ENCODE measurements at regions not wholly inside any gene's neighbourhood (a gene's known extent, or its start where the extent isn't known, plus 50 kb on each side); places are given as distances from the start of the nearest gene placed in this dataset.

DNA sequence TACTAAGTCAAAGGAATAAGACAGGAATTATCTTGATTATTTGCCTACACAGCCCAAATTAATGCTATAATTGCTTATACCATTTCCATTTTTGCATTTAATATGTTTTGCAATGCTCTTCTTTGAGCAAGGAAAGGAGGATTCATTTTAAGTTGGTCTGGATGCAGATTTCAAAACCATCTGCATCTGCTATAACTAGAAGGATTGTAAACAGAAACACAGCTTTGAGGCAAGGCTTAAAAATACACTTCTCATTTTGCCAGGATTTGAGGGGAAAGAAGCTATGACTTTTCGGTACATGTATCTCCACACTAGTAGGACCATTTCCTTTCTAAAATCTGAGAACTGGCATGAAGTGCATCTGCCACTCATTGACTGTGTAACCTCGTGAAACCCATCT lies 95.9 kb upstream of the MTNR1B start:
- DNase-seq (ENCODE audit: low spot score) = no peak

DNA sequence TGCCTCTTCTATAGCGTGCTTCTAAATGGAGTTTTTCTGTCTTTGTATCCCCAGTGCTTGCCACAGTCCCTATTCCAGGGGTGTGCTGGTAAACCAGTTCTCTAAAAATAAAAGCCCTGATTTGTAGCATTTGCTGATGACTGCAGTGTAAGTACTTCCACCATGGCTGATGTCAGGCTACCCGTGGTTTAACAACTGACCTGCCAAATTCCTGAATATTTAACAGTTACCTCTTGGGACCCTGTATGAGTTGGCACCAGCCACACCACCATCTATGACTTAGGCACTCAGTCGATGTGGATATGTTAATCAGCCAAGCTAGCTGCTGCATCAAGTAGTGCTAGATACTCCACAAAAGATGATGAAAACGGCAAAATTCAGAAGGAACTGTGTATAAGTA lies 94.0 kb upstream of the MTNR1B start:
- DNase-seq (ENCODE audit: low spot score) = no peak

DNA sequence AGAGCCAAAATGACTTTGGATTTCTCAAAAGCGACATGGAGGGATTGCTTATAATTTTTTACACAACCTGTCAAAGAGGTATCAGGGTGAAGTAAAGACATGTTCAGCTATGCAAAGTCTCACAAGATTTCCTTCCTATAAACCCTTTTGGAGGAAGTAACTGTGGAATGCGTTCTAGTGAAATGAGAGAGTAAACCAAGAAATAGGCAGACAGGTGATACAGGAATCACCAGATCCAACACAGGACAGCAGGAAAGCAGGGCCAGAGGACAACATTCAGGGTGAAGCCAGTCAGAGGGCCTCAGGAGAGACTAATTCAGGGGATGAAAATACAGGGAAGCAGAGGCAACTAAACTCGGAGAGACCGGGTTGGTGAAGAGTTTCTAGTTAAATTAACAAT lies 90.4 kb upstream of the MTNR1B start:
- DNase-seq (ENCODE audit: low spot score) = no peak

DNA sequence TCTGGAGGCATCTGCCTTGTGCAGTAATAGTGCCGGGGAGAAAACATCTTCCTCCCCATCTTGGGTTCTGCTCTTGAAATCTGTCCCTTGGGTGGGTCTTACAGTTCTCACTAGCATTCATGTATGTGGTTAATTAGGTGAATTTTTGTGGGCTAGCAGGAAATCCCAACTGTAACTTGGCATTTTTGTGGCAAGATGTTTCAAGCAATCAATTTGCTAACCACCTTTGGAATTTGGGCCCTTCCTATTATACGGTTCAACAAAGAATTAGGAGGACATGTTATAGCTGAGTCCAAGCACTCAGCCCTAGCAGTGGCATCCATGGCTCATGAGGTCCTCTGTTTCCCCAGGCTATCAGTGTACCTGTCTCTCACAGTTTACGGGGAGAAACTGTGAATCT lies 89.1 kb upstream of the MTNR1B start:
- DNase-seq (ENCODE audit: low spot score) = no peak

DNA sequence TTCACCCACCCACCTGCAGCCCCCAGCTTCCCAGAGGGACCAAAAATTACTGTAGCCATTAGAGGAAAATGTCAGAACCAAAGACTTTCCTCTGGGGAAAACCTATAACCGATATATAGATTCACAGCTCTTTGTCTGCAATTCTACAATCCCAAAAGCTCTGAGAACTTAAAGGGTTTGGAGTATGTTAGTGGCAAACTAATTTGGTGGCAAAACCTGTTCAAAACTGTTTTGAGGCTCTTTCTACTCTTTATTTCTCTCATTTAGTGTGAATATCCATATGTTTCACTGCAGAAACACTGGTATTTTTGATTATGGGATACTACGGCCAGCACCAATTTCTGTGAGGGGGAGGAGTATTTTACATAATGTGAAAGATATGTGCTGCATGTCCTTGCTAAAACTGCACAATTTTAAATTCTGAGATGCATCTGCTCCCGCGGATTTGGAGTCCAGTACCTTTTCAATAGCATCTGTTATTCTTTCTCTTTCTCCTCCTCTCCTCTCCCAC lies 87.5 kb upstream of the MTNR1B start:
- DNase-seq (ENCODE audit: low spot score) = no peak

DNA sequence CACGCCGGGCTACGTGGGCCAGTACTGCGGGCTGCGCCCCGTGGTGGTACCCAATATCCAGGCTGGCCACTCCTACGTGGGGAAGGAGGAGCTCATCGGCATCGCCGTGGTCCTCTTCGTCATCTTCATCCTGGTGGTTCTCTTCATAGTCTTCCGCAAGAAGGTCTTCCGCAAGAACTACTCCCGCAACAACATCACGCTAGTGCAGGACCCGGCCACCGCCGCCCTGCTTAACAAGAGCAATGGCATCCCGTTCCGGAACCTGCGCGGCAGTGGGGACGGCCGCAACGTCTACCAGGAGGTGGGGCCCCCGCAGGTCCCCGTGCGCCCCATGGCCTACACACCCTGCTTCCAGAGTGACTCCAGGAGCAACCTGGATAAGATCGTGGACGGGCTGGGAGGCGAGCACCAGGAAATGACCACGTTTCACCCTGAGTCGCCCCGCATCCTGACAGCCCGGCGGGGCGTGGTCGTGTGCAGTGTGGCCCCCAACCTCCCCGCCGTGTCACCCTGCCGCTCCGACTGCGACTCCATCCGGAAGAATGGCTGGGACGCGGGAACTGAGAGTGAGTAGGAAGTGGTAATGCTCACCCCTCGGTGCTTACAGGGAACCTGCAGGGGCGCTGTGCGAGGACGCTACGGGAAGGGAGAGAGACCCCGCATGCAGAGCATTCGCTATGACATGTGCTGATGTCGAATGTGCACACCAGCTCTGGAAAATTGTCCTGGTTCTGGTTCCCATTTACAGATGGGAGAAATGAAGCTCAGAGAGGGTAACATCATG lies 86.4 kb upstream of the MTNR1B start:
- no peak for DNase-seq (ENCODE audit: low spot score)

DNA sequence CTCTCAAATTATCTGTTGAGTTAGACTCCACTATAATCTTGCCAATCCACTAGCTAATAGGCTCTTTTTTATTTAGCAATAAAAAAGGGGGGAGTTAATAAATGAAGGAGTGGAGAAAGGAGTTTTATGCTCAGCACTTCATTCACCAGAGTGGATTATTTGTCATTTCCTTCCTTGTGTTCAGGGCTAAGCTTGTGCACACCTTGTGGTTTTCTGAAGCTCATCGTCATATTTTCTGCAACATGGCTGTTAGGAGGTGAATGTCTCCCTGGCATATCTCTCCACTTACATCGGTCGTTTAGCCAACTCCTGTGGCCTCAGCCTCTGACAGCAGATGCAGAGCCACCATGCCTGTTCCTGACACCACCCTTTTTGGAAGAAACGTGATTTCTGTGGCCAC lies 83.9 kb upstream of the MTNR1B start:
- DNase-seq (ENCODE audit: low spot score) = no peak

DNA sequence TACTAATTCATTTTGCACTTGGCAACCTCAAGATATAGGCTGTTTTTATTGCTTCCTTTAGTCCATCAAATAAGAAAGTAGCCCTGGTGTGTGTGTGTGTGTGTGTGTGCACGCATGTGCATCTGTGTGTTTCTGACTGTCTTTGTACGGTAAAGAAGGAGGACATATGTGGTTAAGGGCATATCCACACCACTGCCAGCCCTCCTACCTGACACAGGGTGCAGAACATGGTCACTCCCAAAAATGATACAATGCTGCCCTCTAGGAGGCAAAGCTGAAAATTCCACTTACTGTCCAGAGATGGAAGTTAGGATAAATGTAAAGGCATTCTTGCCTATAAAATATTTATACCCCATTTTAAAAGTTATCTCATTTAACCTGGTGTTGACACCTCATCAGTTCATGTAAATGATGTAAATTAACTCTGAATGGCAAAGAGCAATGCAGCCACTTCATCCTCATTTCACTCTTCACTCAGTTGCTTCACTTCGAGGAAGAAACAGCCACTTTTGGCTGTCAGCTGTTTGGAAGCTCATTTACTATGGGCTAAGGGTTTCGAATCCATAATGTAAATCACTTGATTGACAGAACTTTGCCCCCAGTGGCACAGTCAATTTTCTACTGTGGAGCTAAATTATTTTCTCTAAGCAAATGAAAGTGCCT lies 83.1 kb upstream of the MTNR1B start:
- DNase-seq (ENCODE audit: low spot score) = peak; percentile 74

DNA sequence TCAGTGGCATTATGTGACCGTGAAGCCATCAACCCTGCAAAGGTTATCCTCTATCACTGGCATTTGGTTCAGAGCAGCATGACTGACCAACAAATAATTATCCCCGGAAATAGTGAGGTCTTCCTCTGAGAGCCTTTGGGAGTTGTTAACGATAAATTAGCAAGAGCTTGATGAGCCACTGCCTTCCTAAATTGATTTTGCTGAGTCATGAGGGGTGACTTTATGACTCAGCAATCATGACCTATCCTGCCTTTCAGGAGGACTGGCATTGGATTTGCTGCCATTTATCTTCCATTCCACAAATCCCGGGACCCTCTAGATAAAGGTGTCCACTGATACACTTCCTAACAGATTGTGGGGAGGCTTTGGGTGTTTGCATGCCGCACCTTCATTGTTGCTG lies 80.8 kb upstream of the MTNR1B start:
- DNase-seq (ENCODE audit: low spot score) = no peak

DNA sequence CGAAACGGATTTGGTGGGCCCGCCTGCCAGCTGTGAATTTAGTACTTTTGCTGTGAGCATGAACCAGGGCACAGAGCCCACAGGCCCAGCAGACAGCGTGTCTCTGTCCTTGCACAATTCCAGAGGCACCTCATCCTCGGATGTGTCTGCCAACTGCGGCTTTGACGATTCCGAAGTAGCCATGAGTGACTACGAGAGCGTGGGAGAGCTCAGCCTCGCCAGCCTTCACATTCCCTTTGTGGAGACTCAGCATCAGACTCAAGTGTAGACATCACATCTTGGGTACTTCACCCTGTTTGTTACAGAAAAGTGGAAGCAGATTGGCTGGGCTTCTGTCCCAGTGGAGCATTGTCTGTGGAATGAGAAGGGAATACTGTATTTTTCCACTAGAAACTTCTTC lies 78.6 kb upstream of the MTNR1B start:
- no peak for DNase-seq (ENCODE audit: low spot score)

DNA sequence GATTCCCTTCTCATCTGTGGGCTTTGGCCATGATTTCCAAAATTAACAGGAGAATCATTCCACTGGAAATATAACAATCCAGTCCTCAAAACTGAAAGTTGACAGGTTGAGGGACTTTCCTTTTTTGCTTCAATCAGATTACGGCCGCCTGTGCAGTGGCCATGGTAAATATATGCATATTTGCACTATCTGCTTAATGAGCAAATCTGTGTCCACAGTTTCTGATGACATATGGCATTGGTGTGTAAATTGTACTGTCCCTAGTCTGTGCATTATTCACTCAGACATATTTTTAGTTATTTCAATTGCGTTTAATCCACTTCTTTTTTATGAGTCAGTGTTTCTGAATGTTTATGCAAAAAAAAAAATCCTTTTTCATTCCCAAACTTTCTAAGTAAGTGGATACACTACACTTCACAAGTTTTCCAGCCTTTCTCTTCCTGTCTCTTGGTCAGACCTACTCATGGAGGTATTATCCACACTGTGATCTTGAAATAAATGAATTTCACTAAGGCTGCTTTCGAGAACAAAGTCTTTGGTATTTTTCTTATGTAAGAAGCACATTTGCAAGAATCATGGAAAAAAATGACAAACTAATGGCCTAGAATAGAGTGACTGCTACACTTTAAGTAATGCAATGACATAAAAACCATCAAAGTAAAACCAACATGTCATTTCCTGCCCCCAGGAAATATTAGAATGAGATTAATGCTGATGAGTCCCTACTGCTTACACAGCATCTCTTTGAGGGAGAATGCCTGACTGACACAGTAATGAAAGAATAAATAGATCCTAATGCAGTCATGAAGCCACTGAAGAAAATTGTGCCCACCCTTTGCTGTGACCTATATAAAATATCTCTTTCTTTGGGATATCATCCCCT lies 76.4 kb upstream of the MTNR1B start:
- no peak for DNase-seq (ENCODE audit: low spot score)

DNA sequence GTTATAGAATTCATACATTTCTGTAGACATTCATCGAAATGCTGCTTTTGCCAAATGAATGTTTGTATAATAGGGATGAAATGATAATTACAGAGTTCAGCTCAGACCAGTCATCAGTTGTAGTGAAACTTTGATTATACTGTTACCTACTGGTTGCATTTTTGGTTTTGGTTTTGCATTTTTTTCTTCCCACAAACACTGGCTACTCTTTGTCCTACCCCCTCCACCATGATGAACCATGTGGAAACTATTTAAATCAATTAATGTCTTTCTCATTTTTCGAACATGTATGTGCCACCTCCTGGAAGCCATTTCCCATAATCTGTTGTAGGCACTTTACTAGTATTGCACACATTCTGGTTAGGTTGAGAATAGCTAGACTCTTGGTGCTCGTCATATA lies 75.3 kb upstream of the MTNR1B start:
- no peak for DNase-seq (ENCODE audit: low spot score)

DNA sequence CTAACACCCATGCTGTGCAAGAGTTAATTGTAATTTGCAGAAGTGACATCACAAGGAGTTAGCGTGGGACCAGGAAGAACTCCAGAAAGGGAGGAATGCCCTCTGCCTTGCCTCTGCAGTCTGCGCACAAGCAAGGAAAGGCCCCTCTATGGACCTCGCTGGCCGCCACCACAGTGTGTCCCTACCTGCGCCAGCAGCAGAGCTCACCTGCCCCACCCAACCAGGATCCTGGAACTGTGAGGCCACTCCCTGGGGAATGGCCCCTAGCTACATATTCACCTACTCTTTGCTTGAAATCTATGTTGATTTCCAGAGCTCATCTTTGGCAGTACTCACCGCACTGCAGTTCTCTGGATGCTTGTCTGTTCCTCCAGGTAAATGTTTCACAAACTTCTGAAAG lies 72.0 kb upstream of the MTNR1B start:
- DNase-seq (ENCODE audit: low spot score) = no peak

DNA sequence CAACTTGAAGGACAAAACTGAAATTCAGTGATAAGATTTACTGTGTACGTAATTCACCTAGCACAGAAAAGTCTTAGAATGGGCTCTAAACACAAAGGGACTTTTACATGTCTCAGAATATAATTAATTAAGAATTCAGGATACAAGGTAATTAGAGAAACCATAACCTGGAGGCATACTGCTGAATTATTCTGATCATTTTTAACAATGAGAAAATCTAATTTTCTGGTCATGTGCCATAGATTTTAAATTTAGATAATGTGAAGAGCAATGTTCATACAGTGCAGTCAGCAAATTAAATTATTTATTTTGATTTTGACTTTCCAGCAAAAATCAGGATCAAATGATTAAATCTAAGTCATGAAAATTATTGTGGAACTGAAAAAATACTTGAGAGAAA lies 67.0 kb upstream of the MTNR1B start:
- DNase-seq (ENCODE audit: low spot score) = no peak

DNA sequence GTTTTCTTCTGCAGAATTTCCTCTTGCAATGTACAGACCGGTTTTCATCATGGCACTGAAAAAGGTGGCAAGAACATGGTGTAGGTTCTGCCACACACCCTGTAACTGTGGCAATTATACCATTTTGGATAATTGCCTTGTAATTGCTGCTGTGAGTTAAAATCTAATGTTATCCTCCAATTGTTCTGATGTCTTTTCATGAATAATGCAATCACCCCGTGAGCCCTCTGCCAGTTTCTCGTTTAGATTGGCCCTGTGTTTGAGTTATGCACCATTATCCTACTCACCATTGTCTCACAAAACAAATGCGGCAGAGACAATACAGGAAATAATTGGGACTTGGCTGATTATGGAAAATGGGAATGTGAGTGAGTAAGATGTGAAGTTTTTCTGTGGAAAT lies 61.8 kb upstream of the MTNR1B start:
- no peak for DNase-seq (ENCODE audit: low spot score)

DNA sequence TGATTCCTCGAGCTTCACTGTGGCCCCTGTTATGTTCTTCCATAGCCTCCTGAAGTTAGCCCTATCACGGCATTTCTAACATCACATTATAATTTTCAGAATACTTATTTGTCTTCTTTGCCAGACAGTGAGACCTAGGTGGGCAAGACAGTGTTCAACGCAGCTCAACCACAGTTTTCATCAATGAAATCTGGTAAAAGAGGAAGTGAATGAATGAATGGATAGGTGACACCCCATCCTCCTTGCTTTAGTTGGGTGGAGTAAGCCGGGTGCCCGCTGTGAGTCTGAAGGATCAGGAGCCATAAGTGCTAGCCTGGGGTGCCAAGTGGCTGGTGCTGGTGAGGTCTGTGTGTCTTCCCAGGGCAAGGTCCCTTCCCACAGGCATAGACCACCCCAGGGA lies 60.2 kb upstream of the MTNR1B start:
- DNase-seq (ENCODE audit: low spot score) = no peak

DNA sequence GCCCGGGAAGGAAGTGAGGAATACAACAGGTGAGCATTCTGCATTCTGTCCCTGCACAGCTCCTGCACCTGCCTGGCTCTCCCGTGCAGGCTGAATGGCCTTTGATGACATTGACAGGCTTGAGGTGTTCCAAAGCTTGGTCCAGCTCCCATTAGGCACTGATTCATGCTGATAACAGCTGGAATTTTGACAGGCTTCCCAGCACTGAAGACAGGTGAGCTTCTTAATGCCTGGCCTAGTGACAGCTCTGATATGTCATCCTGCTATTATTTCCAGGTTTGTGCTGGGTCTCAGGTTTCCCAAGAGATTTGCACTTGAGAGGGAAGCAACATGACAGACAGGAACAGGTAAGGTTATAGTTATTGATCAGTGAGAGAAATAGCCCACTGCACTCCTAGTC lies 58.0 kb upstream of the MTNR1B start:
- DNase-seq (ENCODE audit: low spot score) = no peak

DNA sequence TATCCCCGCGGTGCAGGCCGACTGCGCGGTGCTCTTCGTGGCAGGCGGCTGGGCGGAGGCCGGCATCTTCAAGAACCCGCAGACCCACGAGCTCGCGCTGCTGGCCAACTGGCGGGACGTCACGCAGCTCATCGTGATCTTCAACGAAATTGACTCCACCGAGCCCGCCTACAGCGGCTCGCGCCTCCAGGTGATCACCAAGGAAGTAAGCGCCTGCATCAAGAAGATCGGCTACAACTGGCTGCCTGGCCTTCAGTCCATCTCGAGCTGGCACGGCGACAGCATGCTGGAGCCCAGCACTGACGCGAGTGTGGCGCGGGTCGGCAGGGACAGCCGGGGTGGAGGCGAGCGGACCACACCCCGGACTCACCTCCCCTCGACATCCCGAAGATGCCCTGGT lies 53.9 kb upstream of the MTNR1B start:
- DNase-seq (ENCODE audit: low spot score) = no peak

DNA sequence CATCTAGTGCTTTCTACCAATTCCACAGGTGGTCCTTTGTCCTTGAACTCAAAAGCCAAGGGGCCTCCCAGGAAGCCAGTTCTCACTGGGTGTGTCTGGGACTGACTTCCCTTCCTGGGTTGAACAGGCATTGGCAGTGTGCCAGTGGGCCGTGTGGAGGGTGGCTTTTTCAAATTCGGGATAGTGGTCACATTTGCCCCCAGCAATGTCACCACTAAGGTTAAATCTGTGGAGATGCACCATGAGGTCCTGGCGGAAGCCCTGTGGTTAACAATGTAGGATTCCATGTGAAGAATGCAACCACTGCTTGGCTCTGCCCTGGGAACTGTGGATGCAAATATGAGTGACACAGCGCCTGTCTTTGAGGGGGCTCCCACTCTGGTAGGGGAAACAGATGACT lies 53.2 kb upstream of the MTNR1B start:
- no peak for DNase-seq (ENCODE audit: low spot score)

DNA sequence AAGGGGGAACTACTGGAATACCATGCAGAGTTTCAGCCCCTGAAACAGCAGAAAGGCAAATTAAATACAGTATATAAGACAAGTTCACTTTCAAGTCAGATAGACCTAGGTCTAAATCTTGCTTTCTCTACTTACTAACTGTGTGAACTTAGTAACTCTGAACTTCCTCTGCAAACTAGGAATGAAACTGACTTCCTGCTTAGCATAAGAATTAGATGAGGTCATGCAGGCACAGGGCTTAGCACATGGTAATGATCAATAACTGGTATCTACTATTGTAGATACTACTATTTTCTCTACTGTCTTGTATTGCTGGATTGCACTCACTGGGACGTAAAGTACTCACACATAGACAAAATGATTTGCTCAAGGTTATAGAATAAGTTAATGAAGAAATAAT lies 51.5 kb upstream of the MTNR1B start:
- DNase-seq (ENCODE audit: low spot score) = no peak

DNA sequence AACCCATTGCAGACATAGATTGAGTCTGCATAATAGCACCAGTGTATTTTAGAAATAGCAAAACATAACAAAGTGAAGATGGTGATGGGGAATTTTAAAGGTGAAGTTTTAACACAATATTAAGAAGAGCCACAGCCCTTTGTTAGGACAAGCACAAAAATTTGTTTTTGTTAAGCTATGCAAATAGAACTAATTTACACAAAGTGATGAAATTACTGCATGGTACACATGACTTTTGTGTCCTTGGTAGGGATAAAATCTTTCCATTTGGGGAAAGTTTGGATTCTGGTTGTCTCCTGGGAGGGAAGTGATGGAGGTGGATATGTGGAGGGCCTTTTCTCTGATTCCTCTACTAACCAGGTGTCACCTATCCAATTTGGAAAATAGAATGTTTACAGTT lies 50.4 kb upstream of the MTNR1B start:
- DNase-seq (ENCODE audit: low spot score) = no peak
